ENCODE measurements at regions not wholly inside any gene's neighbourhood (a gene's known extent, or its start where the extent isn't known, plus 50 kb on each side); places are given as distances from the start of the nearest gene placed in this dataset.

DNA sequence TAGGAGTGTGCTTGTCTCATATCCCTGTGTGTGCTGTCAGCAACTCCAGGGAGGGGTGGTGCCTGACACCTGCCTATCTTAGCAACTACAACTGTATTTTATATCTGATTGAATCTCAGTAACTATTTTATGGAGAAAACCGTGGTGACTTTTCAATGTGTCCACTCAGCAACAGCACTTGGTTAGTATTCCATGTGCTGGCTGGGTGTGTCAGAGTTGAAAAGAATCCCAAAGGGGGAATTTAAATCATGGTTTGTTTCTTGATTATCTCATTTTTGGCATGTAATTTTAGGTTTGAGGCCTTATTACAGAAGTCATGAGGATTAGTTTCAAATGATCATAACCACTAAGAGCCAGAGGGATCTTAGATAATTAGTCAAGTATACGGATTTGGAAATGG is 425.7 kb upstream of the FZD8 start:
- TF ChIP-seq, protein P1, sequence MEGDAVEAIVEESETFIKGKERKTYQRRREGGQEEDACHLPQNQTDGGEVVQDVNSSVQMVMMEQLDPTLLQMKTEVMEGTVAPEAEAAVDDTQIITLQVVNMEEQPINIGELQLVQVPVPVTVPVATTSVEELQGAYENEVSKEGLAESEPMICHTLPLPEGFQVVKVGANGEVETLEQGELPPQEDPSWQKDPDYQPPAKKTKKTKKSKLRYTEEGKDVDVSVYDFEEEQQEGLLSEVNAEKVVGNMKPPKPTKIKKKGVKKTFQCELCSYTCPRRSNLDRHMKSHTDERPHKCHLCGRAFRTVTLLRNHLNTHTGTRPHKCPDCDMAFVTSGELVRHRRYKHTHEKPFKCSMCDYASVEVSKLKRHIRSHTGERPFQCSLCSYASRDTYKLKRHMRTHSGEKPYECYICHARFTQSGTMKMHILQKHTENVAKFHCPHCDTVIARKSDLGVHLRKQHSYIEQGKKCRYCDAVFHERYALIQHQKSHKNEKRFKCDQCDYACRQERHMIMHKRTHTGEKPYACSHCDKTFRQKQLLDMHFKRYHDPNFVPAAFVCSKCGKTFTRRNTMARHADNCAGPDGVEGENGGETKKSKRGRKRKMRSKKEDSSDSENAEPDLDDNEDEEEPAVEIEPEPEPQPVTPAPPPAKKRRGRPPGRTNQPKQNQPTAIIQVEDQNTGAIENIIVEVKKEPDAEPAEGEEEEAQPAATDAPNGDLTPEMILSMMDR (IDR thresholded peaks at IDR 0.05; ENCODE audit: low read depth, low read length): no peak
- TF ChIP-seq EZH2phosphoT487 (IDR thresholded peaks at IDR 0.05; ENCODE audit: low read depth): no peak

All from OCI-LY3 (cell line).